ENCODE measurements at regions not wholly inside any gene's neighbourhood (a gene's known extent, or its start where the extent isn't known, plus 50 kb on each side); places are given as distances from the start of the nearest gene placed in this dataset.

GRCh38 chr1:56189946-56190805, 389.2 kb downstream of the PLPP3 start:
- 85 to 93% (median 89%) methylated on average over 11 of the region's 11 CpGs for WGBS, 3 donors
- no peaks in the 10 kb centered on the region for H3K36me3 ChIP-seq
- intact Hi-C loops (cut with DNase I), result no loop called here
- no peak overlapping the region for H3K27ac ChIP-seq
- no peak overlapping the region for H3K4me3 ChIP-seq
- no peak for DNase-seq
- H3K4me1 ChIP-seq (ENCODE audit: insufficient read depth), result peaks cover 4% of the 10 kb centered on the region
- no peaks in the 10 kb centered on the region for H3K27me3 ChIP-seq
- no peaks in the 10 kb centered on the region for H3K9me3 ChIP-seq
- TF ChIP-seq CTCF (IDR thresholded peaks at IDR 0.05), result no peak
- no peak for TF ChIP-seq EP300 (IDR thresholded peaks at IDR 0.05)
- TF ChIP-seq POLR2A (IDR thresholded peaks at IDR 0.05), result no peak

GRCh38 chr1:56189454-56189853, 389.9 kb downstream of the PLPP3 start:
- no peaks in the 10 kb centered on the region for H3K9me3 ChIP-seq
- peaks cover 4% of the 10 kb centered on the region for H3K4me1 ChIP-seq (ENCODE audit: insufficient read depth)
- H3K27ac ChIP-seq, result no peak overlapping the region
- DNase-seq, result no peak
- H3K4me3 ChIP-seq, result no peak overlapping the region
- intact Hi-C loops (cut with DNase I), result no loop called here
- H3K36me3 ChIP-seq, result no peaks in the 10 kb centered on the region
- TF ChIP-seq POLR2A (IDR thresholded peaks at IDR 0.05) (no peak), CTCF (IDR thresholded peaks at IDR 0.05) (no peak), EP300 (IDR thresholded peaks at IDR 0.05) (no peak)
- 39 to 65% (median 60%) methylated on average over 2 of the region's 2 CpGs for WGBS, 3 donors
- H3K27me3 ChIP-seq, result no peaks in the 10 kb centered on the region

- Histone ChIP-seq H3K4me1 (ENCODE audit: insufficient read depth) (peaks cover 4% of the 10 kb centered on the region), H3K36me3 (no peaks in the 10 kb centered on the region), H3K9me3 (no peaks in the 10 kb centered on the region), H3K27ac (no peak overlapping the region), H3K27me3 (no peaks in the 10 kb centered on the region), H3K4me3 (no peak overlapping the region)
- DNase-seq, result no peak
- 59 to 77% (median 65%) methylated on average over 3 of the region's 3 CpGs for WGBS, 3 donors
- intact Hi-C loops (cut with DNase I), result no loop called here
- TF ChIP-seq EP300 (IDR thresholded peaks at IDR 0.05) (no peak), CTCF (IDR thresholded peaks at IDR 0.05) (no peak), POLR2A (IDR thresholded peaks at IDR 0.05) (no peak)
Measured at GRCh38 chr1:56188855-56189254, 390.5 kb downstream of the PLPP3 start.

- intact Hi-C loops (cut with DNase I), result no loop called here
- Histone ChIP-seq H3K4me1 (ENCODE audit: insufficient read depth) (peaks cover 4% of the 10 kb centered on the region), H3K36me3 (no peaks in the 10 kb centered on the region), H3K27ac (no peak overlapping the region), H3K9me3 (no peaks in the 10 kb centered on the region), H3K27me3 (no peaks in the 10 kb centered on the region), H3K4me3 (no peak overlapping the region)
- no peak for DNase-seq
- WGBS, 3 donors, result 66 to 92% (median 90%) methylated on average over 3 of the region's 3 CpGs
- TF ChIP-seq EP300 (IDR thresholded peaks at IDR 0.05) (no peak), CTCF (IDR thresholded peaks at IDR 0.05) (no peak), POLR2A (IDR thresholded peaks at IDR 0.05) (no peak)
Measured at GRCh38 chr1:56188221-56188620, 391.1 kb downstream of the PLPP3 start.

Data from ovary (tissue), 7 donors.